Trophoblast cell (in vitro differentiated cells and primary cell): ENCODE measurements at regions not wholly inside any gene's neighbourhood (a gene's known extent, or its start where the extent isn't known, plus 50 kb on each side); places are given as distances from the start of the nearest gene placed in this dataset.
"Not testable (repeated sequence)": the region's sequence is repeated elsewhere in the genome, so short reads cannot be mapped to it uniquely, and the experiment has no call there.

Experiments used
- DNase-seq, 2 donors: peaks; one replicate each; pipeline ENCODE4 v3.0.0-alpha.2; 2016
- H2AFZ ChIP-seq: 2 replicates; pipeline ENCODE4 v1.6.1; 2013; ENCODE audit warnings: low read length, moderate library complexity, mild to moderate bottlenecking; ENCODE audit not compliant: insufficient read depth, poor library complexity
- H2AK5ac ChIP-seq: 2 replicates; pipeline ENCODE4 v1.6.1; 2013; ENCODE audit warnings: mild to moderate bottlenecking, low read length
- H2BK120ac ChIP-seq: 2 replicates; pipeline ENCODE4 v1.6.1; 2013; ENCODE audit warnings: low read length, mild to moderate bottlenecking, moderate library complexity; ENCODE audit not compliant: insufficient read depth, poor library complexity
- H2BK12ac ChIP-seq: 2 replicates; pipeline ENCODE4 v1.6.1; 2013; ENCODE audit warnings: mild to moderate bottlenecking, low read length, moderate library complexity
- H2BK5ac ChIP-seq: 2 replicates; pipeline ENCODE4 v1.6.1; 2013; ENCODE audit warnings: low read length, low read depth, moderate library complexity, mild to moderate bottlenecking; ENCODE audit not compliant: poor library complexity
- H3K14ac ChIP-seq: 2 replicates; pipeline ENCODE4 v1.6.1; 2013; ENCODE audit warnings: mild to moderate bottlenecking, low read length
- H3K18ac ChIP-seq: 2 replicates; pipeline ENCODE4 v1.6.1; 2013; ENCODE audit warnings: mild to moderate bottlenecking, low read length
- H3K23ac ChIP-seq: 2 replicates; pipeline ENCODE4 v1.6.1; 2013; ENCODE audit warnings: low read length
- H3K27ac ChIP-seq: 2 replicates; pipeline ENCODE4 v1.5.1; 2013; ENCODE audit warnings: low read depth, mild to moderate bottlenecking, inconsistent platforms, low read length, moderate library complexity
- H3K27me3 ChIP-seq: 2 replicates; pipeline ENCODE4 v1.6.1; 2013; ENCODE audit warnings: inconsistent platforms, mild to moderate bottlenecking, low read length, moderate library complexity; ENCODE audit not compliant: insufficient read depth
- H3K36me3 ChIP-seq, 2 experiments: 1 replicate in 1 of 2; 2 replicates in 1 of 2; pipeline ENCODE4 v1.6.1; 2013; ENCODE audit warnings: low read length in 2 of 2, mild to moderate bottlenecking in 2 of 2, moderate library complexity in 1 of 2; ENCODE audit not compliant: insufficient read depth in 2 of 2, control insufficient read depth in 1 of 2
- H3K4ac ChIP-seq: 2 replicates; pipeline ENCODE4 v1.6.1; 2013; ENCODE audit warnings: low read depth, mild to moderate bottlenecking, low read length, moderate library complexity
- H3K4me1 ChIP-seq, 2 experiments: 1 replicate in 1 of 2; 2 replicates in 1 of 2; pipeline ENCODE4 v1.6.1; 2013; ENCODE audit warnings: low read length in 2 of 2, mild to moderate bottlenecking in 2 of 2, moderate library complexity in 1 of 2; ENCODE audit not compliant: insufficient read depth in 2 of 2, control insufficient read depth in 1 of 2
- H3K4me2 ChIP-seq: 2 replicates; pipeline ENCODE4 v1.6.1; 2013; ENCODE audit warnings: inconsistent platforms, mild to moderate bottlenecking, low read length, moderate library complexity
- H3K4me3 ChIP-seq: 2 replicates; pipeline ENCODE4 v1.5.1; 2013; ENCODE audit warnings: mild to moderate bottlenecking, low read depth, low read length, inconsistent platforms
- H3K79me1 ChIP-seq: one replicate; pipeline ENCODE4 v1.6.1; 2013; ENCODE audit warnings: low read length
- H3K79me2 ChIP-seq: 2 replicates; pipeline ENCODE4 v1.6.1; 2013; ENCODE audit warnings: low read length, mild to moderate bottlenecking; ENCODE audit not compliant: control insufficient read depth, insufficient read depth, poor library complexity
- H3K9ac ChIP-seq: 2 replicates; pipeline ENCODE4 v1.6.1; 2013; ENCODE audit warnings: mild to moderate bottlenecking, low read length
- H3K9me3 ChIP-seq: 2 replicates; pipeline ENCODE4 v1.6.1; 2013; ENCODE audit warnings: low read depth, mild to moderate bottlenecking, control low read depth, inconsistent platforms, low read length; ENCODE audit not compliant: insufficient read depth
- H4K12ac ChIP-seq: 2 replicates; pipeline ENCODE4 v1.6.1; 2013; ENCODE audit warnings: low read depth, mild to moderate bottlenecking, low read length, moderate library complexity
- H4K8ac ChIP-seq: 2 replicates; pipeline ENCODE4 v1.6.1; 2013; ENCODE audit warnings: low read depth, mild to moderate bottlenecking, low read length, moderate library complexity
- H4K91ac ChIP-seq: one replicate; pipeline ENCODE4 v1.6.1; 2013; ENCODE audit warnings: low read depth, mild to moderate bottlenecking, low read length, moderate library complexity
- WGBS: extraction: QIAGEN DNeasy Blood & Tissue Kit; methylation state at CpG from one replicate; pipeline ENCODE4 v1.1.7; 2013; ENCODE audit warnings: missing lambda C conversion rate; ENCODE audit not compliant: insufficient read length, insufficient coverage; ENCODE audit errors: extremely low coverage; 5-methylcytosine and 5-hydroxymethylcytosine counted together

DNA sequence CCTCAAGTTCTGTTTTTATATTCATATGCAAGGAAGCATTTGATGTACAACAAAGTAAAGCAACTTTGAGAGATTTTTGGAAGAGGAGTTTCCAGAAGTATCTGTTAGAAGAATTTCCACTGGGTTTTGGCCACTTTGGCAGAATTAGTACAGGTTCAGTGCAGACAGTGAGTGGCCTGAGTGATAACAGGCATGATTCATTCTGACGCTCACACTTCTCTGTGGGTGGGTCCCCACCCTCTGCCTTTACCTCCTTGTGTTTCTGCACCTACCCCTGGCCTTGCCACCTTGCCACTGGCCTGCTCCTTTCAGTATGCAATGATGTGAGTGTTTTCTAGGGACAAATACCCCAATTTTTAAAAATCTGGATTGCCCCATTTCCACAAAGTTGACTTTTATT, 65.1 kb upstream of the PAX8 start:
- not testable (repeated sequence) for H2BK12ac ChIP-seq, H3K27me3 ChIP-seq, H3K14ac ChIP-seq, H2BK5ac ChIP-seq, H3K36me3 ChIP-seq, H3K18ac ChIP-seq, H3K4me2 ChIP-seq, H4K8ac ChIP-seq, H2AK5ac ChIP-seq, H3K4me3 ChIP-seq, H4K91ac ChIP-seq, DNase-seq, H3K23ac ChIP-seq, H3K27ac ChIP-seq, H3K4ac ChIP-seq, H3K4me1 ChIP-seq, H2AFZ ChIP-seq, H3K9me3 ChIP-seq, H2BK120ac ChIP-seq, H3K79me1 ChIP-seq, H3K9ac ChIP-seq, H3K79me2 ChIP-seq, H4K12ac ChIP-seq
- no CpG with 5 or more reads among the region's 1 CpG for WGBS

DNA sequence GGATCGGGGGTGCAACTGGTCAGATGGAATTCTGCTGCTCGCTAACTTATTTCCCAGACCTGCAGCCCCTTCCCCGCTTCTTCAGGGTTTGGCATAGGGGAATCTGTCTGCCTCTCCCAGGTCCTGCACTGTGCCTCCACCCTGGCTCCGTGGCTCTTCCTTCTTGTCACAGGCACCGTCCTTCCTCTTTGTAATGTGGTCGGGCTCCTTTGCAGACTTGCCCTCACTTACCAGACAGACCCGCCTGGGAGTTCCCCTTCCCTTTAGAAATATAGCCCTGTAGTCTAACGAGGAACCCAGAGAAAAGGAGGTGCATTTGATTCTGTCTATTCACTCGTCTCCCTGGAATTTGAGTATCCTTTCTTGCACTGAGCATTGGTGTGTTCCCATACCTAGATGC, 63.9 kb upstream of the PAX8 start:
- Histone ChIP-seq H3K36me3 (no peaks in the 10 kb centered on the region), H3K18ac (no peak overlapping the region), H3K79me1 (no peaks in the 10 kb centered on the region), H3K4ac (no peak overlapping the region), H3K9ac (no peak overlapping the region), H3K9me3 (no peaks in the 10 kb centered on the region), H2BK12ac (no peak overlapping the region), H3K4me2 (no peak overlapping the region), H3K4me3 (no peak overlapping the region), H2BK5ac (no peak overlapping the region), H2AK5ac (no peak overlapping the region), H2BK120ac (no peak overlapping the region), H4K12ac (no peak overlapping the region), H3K4me1 (no peaks in the 10 kb centered on the region), H3K14ac (no peak overlapping the region), H3K27ac (no peak overlapping the region), H3K23ac (no peak overlapping the region), H2AFZ (no peak overlapping the region), H4K91ac (no peak overlapping the region), H3K27me3 (no peaks in the 10 kb centered on the region), H4K8ac (no peak overlapping the region), H3K79me2 (no peaks in the 10 kb centered on the region)
- WGBS, result no CpG with 5 or more reads among the region's 9 CpGs
- no peak for DNase-seq

DNA sequence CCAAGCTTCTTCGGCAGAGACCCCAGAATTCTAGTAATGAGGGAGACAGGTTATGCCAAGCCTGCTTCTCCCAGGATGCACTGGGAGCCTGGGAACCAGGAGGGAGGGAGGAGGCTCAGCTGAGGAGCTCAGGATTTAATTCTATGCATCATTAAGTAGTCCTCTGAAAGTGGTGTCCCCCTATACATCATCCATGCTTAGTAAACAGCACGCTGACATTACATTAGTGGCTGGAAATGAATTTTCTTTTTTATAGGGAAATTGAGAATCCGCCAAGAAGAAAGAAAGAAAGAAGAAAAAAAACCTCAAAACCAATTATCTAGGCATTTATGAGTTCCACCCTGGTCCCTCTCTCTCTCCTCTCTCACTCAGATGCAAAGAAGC, 63.1 kb upstream of the PAX8 start:
- H3K79me2 ChIP-seq, H3K27me3 ChIP-seq, H2BK5ac ChIP-seq, H3K79me1 ChIP-seq, H2BK12ac ChIP-seq, H3K23ac ChIP-seq, H3K9ac ChIP-seq, H3K36me3 ChIP-seq, H2AK5ac ChIP-seq, H3K4me1 ChIP-seq, H3K14ac ChIP-seq, H2BK120ac ChIP-seq, H2AFZ ChIP-seq, H3K18ac ChIP-seq, H4K91ac ChIP-seq, H4K8ac ChIP-seq, H4K12ac ChIP-seq, H3K4me2 ChIP-seq, H3K9me3 ChIP-seq, H3K27ac ChIP-seq, DNase-seq, H3K4ac ChIP-seq, H3K4me3 ChIP-seq: not testable (repeated sequence)
- WGBS, result no CpG with 5 or more reads among the region's 3 CpGs

DNA sequence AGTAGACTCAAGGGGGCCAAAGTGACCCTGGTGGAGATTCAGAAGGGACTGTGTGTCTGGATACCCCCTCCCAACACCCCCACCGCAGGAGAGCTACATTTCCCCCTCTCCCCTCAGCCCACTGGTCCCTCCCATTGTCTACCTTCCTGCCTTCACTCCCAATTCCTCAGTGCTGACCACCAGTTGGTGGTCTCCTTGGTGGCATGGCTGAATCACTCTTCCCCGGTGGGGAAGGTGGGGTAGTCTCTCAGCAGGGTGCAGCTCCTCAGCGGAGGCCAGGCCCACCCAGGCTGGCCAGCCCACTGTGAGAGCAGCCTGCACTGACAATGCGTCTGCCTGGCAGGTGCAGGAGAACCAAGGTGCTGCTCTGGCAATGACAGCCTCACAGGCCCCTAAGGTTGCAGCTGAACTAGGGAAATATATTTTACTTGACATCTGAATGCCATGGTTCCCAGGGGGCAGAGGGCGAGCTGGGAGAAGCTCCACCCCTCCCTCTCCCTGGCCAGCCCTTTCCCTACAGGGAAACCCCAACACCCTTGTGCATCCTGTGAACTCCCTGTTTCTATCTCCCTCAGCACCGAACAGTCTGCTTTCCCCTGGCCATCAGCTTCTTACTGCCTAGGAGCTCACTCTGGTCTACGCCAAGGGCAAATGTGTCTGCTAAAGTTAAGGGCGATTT, 62.6 kb upstream of the PAX8 start:
- Histone ChIP-seq H3K4me2 (no peak overlapping the region), H3K79me1 (no peaks in the 10 kb centered on the region), H3K27ac (no peak overlapping the region), H4K12ac (no peak overlapping the region), H2BK5ac (no peak overlapping the region), H3K4ac (no peak overlapping the region), H3K14ac (no peak overlapping the region), H3K9ac (no peak overlapping the region), H3K9me3 (no peaks in the 10 kb centered on the region), H2AK5ac (no peak overlapping the region), H2BK12ac (no peak overlapping the region), H3K18ac (no peak overlapping the region), H3K4me3 (no peak overlapping the region), H4K8ac (no peak overlapping the region), H3K36me3 (no peaks in the 10 kb centered on the region), H3K27me3 (no peaks in the 10 kb centered on the region), H2BK120ac (no peak overlapping the region), H3K4me1 (no peaks in the 10 kb centered on the region), H3K79me2 (no peaks in the 10 kb centered on the region), H3K23ac (no peak overlapping the region), H2AFZ (no peak overlapping the region), H4K91ac (no peak overlapping the region)
- DNase-seq, result no peak
- no CpG with 5 or more reads among the region's 8 CpGs for WGBS
